GM10266 (cell line): ENCODE measurements at regions not wholly inside any gene's neighbourhood (a gene's known extent, or its start where the extent isn't known, plus 50 kb on each side); places are given as distances from the start of the nearest gene placed in this dataset.

Experiments
- DNase-seq: peaks from one replicate; pipeline ENCODE4 v3.0.0; 2012; ENCODE audit errors: extremely low spot score
- TF ChIP-seq, protein P1 (sequence below): IDR thresholded peaks from 2 replicates; pipeline ENCODE4 v1.5.1; 2012; ENCODE audit warnings: mild to moderate bottlenecking, low read depth; ENCODE audit not compliant: control insufficient read depth, insufficient read depth; ENCODE audit errors: missing control alignments

DNA sequence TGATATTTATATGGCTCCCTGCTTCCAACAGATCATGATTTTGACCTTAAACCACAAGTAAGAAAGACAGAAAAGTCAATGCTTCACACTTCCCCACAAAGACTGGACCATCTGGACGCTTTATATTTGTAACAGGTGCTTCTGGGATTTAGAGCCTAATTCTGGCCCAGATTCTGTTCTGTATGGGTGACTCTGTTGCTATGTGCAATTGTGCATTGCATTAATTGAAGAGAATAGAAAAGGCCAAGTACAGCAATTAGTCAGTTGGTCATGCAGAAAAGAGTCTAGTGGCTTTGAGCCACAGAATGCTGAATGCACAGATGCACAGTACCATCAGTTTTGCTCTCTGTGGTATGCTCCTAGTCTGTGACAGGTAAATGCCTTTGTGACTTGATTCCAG is 657.4 kb upstream of the ATXN8OS start:
- no peak for DNase-seq
- TF ChIP-seq, protein P1, sequence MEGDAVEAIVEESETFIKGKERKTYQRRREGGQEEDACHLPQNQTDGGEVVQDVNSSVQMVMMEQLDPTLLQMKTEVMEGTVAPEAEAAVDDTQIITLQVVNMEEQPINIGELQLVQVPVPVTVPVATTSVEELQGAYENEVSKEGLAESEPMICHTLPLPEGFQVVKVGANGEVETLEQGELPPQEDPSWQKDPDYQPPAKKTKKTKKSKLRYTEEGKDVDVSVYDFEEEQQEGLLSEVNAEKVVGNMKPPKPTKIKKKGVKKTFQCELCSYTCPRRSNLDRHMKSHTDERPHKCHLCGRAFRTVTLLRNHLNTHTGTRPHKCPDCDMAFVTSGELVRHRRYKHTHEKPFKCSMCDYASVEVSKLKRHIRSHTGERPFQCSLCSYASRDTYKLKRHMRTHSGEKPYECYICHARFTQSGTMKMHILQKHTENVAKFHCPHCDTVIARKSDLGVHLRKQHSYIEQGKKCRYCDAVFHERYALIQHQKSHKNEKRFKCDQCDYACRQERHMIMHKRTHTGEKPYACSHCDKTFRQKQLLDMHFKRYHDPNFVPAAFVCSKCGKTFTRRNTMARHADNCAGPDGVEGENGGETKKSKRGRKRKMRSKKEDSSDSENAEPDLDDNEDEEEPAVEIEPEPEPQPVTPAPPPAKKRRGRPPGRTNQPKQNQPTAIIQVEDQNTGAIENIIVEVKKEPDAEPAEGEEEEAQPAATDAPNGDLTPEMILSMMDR = no peak

DNA sequence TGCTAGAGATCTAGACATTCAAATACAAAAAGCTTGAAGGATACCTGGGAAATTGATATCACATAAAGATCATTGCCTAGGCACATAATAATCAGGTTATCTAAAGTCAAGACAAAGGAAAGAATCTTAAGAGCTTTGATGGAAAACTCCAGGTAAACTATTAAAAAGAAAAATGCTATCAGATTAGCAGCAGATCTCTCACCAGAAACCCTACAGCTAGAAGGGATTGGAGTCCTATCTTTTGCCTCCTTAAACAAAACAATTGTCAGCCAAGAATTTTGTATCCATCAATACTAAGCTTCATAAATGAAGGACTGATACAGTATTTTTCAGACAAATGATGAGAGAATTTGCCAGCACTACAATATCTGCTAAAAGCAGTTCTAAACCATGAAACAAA is 682.4 kb upstream of the ATXN8OS start:
- TF ChIP-seq, protein P1 = no peak
- DNase-seq = no peak

DNA sequence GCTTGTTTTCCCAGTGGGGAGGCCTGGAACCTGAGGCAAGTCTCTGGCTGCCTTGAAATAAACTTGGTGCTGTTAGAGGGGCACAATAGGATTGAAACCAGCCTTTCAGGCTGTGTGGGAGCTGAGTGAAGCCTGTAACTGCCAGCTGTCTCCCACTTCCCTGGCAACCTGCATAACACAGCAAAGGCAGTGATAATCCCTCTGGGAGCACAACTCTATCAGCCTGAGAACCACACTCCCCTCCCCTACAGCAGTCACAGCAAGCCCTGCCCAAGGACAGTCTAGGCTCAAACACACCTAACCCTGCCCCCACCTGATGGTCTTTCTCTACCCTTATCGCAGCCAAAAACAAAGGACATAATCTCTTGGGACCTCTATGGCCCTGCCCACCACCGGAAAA is 683.8 kb upstream of the ATXN8OS start:
- TF ChIP-seq, protein P1 = no peak
- no peak for DNase-seq

DNA sequence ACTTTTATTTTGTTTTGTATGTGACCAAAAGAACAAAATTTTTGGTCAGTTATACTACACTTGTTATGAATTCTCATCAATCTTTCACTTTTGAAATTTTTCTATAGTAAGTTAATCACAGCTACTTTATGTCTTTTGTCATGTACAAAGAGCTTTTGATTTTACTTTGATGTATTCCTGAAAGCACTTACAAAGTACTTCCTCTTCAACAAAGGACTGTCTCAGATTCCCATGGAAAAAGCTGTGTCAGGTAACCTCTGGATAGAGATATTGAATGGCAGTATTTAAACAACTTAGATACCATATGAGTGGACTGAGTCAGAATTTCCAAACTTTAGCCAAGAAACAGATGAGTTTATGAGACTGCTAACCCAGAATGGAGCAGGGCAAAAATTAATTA is 689.3 kb upstream of the ATXN8OS start:
- TF ChIP-seq, protein P1 = no peak

DNA sequence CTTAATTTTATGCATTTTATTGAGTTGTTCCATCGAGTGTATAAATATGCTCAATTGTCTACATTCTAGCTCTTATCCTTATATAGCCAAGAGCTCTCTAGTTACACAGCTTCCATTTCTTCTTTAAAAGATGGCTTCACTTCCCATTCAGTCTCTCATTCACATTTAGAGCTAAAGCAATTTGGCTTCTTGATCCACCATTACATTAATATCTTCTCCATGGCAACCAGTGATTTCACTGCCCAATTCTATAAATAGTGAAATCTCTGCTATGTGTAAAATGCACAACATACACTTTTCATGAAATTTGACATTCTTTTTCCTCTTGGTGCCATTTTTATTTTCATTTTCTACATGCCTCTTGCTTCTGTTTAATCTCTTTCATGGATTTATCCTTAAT is 696.9 kb upstream of the ATXN8OS start:
- TF ChIP-seq, protein P1 = no peak
- DNase-seq = no peak

More for the DNA sequence above, 689.3 kb upstream of the ATXN8OS start:
- DNase-seq = no peak

DNA sequence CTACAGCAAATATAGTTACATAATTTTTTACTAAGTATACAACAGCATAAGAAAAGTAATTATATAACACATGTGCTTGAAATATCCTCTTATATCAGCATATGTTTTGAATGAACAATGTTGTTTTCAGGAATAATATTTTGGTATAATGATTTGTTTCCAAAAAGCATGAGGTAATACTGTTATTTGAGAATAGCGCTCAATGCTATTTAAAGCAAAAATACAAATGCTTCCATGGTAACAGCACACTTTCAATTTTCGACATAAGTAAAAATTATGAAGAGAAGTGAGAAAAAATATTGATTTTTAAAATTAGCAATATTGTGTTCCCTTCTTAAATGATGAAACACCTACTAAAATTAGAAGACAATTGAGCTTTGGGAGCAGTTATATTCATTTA is 715.9 kb upstream of the ATXN8OS start:
- DNase-seq = no peak
- TF ChIP-seq, protein P1 = no peak

DNA sequence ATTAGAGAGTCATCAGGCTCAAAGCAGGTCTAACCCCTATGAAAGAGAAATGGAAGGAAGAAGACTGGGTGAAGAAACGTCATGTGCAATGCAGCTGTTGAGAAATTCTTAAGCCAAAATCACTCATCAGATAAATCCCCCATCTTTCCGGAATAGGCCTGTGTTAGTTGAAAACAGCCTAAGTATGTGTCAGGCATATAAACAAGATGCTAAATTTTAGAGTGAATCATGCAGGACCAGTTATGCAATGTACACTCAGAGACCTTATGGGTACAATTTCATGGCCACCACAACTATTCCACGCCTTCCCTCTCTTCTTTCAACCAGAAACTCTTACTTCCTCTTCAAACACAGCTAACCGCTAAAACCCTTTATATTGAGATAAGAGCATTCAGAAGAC is 717.7 kb upstream of the ATXN8OS start:
- TF ChIP-seq, protein P1 = no peak
- no peak for DNase-seq
